Motor neuron (in vitro differentiated cells): ENCODE measurements at regions not wholly inside any gene's neighbourhood (a gene's known extent, or its start where the extent isn't known, plus 50 kb on each side); places are given as distances from the start of the nearest gene placed in this dataset.
"Not testable (repeated sequence)": the region's sequence is repeated elsewhere in the genome, so short reads cannot be mapped to it uniquely, and the experiment has no call there.

Source experiments
- ATAC-seq, 8 experiments: fragments of 200-7000 bp; cut with Tn5 transposase; replicated peaks in 6 of 8; 2 replicates each; pipeline ENCODE4 v1.8.0; 2021; ENCODE audit warnings: mild to moderate bottlenecking in 8 of 8, moderate library complexity in 8 of 8
- H3K27ac ChIP-seq, 2 donors: fragments of 250-450 bp; sonication (Bioruptor Pico); 2 replicates each; pipeline ENCODE4 v1.9.0; 2021; ENCODE audit warnings: antibody characterized with exemption in 2 of 2, mild to moderate bottlenecking in 2 of 2, moderate library complexity in 1 of 2
- H3K4me1 ChIP-seq, 2 donors: fragments of 250-450 bp; sonication (Bioruptor Pico); replicated peaks in 1 of 2; 2 replicates each; pipeline ENCODE4 v1.6.1; 2021; ENCODE audit warnings: antibody characterized with exemption in 2 of 2, mild to moderate bottlenecking in 2 of 2, moderate library complexity in 1 of 2
- H3K4me3 ChIP-seq, 5 donors: fragments of 250-450 bp; sonication (Bioruptor Pico); 2 replicates each; pipeline ENCODE4 v1.9.0; 2021; ENCODE audit warnings: antibody characterized with exemption in 5 of 5, mild to moderate bottlenecking in 5 of 5, moderate library complexity in 4 of 5
- WGBS, 10 experiments: fragments of 450-650 bp; shearing (Covaris generic); methylation state at CpG; one replicate each; pipeline ENCODE4 v1.0.0; 2022; 5-methylcytosine and 5-hydroxymethylcytosine counted together
- in situ Hi-C, 9 experiments: fragments of 400-800 bp; cut with MboI; loops; one replicate each; pipeline ENCODE4 v1.15.0; 2021; ENCODE audit warnings: low sequenced_read_pairs in 9 of 9, low pct_unique_long_range_greater_than_20kb in 2 of 9; ENCODE audit not compliant: unreplicated experiment in 9 of 9

DNA sequence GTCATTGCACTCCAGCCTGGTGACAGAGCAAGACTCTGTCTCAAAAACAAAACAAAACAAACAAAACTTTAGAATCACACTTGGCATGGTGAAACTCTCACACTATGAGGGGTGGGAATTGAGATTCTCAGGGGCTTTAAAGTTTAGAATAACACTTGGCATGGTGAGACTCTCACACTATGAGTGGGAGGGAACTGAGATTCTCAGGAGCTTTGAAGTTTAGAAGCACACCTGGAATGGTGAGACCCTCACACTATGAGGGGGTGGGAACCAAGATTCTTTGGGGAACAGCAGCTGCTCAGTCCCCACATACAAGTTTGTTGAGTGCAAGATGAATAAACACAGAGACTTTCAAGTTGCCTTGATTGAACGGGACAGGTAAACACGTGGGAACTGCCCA lies 149.4 kb downstream of the HSD17B3 start:
- Histone ChIP-seq H3K4me1 (peaks cover 18 to 21% of the 10 kb centered on the region in 2 donors), H3K4me3 (no peak overlapping the region), H3K27ac (no peak overlapping the region)
- in situ Hi-C loops = no loop called here
- no peak for ATAC-seq
- WGBS, 10 experiments = 67 to 95% (median 81%) methylated on average over 1 to 2 of the region's 2 CpGs; no CpG with 5 or more reads in 6 of the 10 experiments

DNA sequence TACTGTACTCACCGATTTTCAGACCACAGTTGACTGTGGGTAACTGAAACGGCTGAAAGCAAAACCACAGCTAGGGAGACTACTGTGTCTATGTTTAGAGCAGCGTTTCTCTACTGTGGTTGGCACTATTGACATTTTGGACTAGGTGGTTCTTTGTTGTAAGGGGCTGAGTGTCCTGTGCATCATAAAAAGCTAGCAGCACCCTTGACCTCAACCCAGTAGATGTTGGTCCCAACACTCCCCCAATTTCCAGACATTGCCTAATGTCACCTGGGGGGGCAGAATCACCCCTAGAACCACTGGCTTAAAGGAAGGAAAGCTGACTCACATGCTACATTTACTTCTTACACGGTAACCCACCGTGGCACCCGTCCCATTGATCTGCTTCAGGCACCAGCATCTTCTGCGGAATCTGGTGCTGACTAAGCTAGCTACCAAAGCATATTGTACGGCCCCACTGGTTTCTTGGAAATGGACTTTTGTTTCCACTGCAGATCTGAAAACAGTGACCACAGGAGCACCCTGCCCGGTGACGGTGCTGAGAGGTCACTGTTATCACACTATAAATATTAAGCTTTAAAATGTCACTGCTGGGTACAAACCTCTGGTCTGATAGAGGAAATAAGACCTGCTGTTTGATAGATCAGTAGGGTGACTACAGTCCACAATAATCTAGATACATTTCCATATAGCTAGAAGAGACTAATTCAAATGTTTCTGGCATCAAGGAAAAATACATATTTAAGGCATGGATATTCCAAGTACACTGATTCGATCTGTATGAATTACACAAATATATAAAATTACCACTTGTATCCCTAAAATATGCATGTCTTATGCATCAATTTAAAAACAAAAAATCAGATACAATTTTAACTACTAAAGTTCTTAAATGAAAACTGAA lies 151.4 kb downstream of the HSD17B3 start:
- 19 to 100% (median 75%) methylated on average over 2 to 11 of the region's 11 CpGs; no CpG with 5 or more reads in 1 of the 10 experiments for WGBS, 10 experiments
- Histone ChIP-seq H3K4me3 (no peak overlapping the region), H3K27ac (no peak overlapping the region), H3K4me1 (peaks cover 2 to 8% of the 10 kb centered on the region in 2 donors)
- in situ Hi-C loops = no loop called here
- peak in 3 of 8 experiments; percentile 53 to 94 (median 58) for ATAC-seq

DNA sequence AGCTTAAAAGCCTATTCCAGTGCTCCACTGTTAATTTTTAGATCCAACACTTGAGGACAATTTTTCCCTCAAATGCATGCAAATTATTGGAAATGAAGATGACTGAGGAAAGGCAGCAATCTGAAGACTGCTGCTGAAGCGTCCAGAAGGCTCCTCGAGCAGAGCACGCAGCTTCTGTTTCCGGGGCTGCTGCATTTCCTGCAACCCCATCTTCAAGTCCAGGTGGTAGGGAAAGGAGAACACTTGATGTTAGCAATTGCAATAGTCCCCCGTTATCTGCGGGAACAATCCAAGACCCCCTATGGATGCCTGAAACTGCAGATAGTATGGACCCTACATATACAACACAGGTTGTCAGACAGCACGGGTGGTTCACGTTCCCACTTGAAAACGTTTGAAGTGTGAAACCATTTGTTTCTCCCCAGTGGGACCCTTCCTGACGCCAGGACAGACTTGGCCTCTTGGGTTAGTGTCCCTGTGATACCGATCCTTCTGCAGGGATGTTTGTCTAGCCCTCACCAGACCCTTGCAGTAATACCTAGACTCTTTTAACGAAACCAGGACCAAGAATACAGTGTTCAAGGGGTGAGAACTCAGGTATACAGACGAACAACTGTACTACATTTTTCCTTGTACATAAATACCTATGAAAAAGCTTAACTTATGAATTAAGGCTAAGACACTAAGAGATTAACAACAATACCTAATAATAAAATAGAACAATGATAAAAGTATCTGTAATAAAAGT lies 152.3 kb downstream of the HSD17B3 start:
- H3K4me1 ChIP-seq = peaks cover 2 to 8% of the 10 kb centered on the region in 2 donors
- no peak overlapping the region for H3K4me3 ChIP-seq
- ATAC-seq = no peak
- in situ Hi-C loops = no loop called here
- H3K27ac ChIP-seq = no peak overlapping the region
- 30 to 100% (median 90%) methylated on average over 1 to 11 of the region's 13 CpGs for WGBS, 10 experiments

DNA sequence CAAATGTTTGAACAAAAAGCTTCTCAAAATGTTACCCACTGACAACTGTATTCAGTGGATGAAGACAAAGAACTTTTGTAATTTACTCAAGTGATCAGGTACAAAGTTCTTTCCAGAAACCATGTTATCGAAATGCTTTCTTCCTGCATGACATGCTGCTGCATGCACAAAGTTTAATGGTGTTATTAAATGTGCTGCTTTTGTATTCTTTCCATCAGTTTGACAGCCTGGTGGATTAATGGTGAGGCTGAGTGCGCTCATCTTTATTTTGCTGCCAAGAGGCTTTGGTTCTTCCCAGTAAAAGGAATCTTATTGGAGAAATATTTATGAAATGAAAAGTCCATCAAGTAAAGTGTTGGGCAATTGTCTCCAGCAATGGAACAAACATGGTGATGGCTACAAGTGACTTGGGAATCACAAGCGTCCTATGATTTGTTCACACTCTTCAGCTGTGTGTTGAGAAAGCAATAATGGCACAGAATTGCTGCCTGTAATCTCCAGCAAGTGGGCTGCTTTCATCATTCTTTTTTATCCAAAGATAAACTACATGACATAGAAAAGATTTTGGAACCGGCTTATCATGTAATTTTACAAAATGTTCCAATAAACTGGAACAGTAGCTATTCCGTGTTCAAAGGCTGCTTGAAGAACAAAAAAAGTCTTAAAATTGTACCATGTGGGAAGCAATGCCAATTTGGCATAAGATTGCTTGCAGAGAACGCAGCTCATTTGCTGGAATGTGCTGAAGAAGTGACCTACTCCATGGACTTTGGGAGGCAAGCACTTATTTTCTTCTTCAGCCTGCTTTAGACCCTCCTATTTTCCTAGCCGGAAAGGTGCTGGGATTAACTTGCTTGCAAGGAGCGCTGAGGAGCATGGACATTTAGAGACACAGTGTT lies 153.1 kb downstream of the HSD17B3 start:
- Histone ChIP-seq H3K27ac (no peak overlapping the region), H3K4me3 (no peak overlapping the region), H3K4me1 (peaks cover 8 to 11% of the 10 kb centered on the region in 2 donors)
- WGBS, 10 experiments = 29 to 96% (median 80%) methylated on average over 2 to 8 of the region's 8 CpGs
- peak in 4 of 8 experiments; percentile 19 to 58 (median 39) for ATAC-seq
- in situ Hi-C loops = no loop called here

- H3K4me3 ChIP-seq, in situ Hi-C loops, H3K27ac ChIP-seq, ATAC-seq: not testable (repeated sequence)
- WGBS, 10 experiments = 60 to 100% (median 81%) methylated on average over 1 to 8 of the region's 11 CpGs; no CpG with 5 or more reads in 4 of the 10 experiments
- H3K4me1 ChIP-seq = peaks cover 17 to 21% of the 10 kb centered on the region in 2 donors
Observed at GRCh38 chr9:96147029-96147428, 154.9 kb downstream of the HSD17B3 start.

DNA sequence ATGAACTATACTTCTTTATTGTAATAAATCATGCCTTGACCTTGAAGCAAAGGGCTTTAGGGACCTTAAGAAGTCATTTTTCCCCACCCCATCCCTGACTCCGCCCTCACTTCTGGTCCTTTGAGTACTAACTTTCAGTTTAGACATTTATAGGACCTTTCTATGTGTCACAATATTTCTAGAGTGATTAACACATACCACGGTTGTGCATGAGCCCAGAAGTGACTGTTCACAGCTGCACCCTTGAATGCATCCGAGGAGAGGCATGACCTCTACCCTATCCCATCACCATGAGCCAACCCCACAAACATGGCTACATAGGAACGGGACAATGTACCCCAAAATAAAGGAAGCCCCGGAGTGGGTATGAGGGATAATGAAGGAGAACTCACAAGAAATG lies 160.3 kb downstream of the HSD17B3 start:
- Histone ChIP-seq H3K27ac (no peak overlapping the region), H3K4me3 (no peak overlapping the region), H3K4me1 (peaks cover 40 to 61% of the 10 kb centered on the region in 2 donors)
- 33 to 100% (median 78%) methylated on average over 1 to 4 of the region's 5 CpGs; no CpG with 5 or more reads in 2 of the 10 experiments for WGBS, 10 experiments
- no peak for ATAC-seq
- in situ Hi-C loops = no loop called here

GRCh38 chr9:96141128-96141474 lies 160.9 kb downstream of the HSD17B3 start:
- in situ Hi-C loops = no loop called here
- no peak for ATAC-seq
- H3K4me3 ChIP-seq = no peak overlapping the region
- peaks cover 44 to 66% of the 10 kb centered on the region in 2 donors for H3K4me1 ChIP-seq
- H3K27ac ChIP-seq = no peak overlapping the region
- 47 to 100% (median 71%) methylated on average over 1 to 9 of the region's 11 CpGs for WGBS, 10 experiments

DNA sequence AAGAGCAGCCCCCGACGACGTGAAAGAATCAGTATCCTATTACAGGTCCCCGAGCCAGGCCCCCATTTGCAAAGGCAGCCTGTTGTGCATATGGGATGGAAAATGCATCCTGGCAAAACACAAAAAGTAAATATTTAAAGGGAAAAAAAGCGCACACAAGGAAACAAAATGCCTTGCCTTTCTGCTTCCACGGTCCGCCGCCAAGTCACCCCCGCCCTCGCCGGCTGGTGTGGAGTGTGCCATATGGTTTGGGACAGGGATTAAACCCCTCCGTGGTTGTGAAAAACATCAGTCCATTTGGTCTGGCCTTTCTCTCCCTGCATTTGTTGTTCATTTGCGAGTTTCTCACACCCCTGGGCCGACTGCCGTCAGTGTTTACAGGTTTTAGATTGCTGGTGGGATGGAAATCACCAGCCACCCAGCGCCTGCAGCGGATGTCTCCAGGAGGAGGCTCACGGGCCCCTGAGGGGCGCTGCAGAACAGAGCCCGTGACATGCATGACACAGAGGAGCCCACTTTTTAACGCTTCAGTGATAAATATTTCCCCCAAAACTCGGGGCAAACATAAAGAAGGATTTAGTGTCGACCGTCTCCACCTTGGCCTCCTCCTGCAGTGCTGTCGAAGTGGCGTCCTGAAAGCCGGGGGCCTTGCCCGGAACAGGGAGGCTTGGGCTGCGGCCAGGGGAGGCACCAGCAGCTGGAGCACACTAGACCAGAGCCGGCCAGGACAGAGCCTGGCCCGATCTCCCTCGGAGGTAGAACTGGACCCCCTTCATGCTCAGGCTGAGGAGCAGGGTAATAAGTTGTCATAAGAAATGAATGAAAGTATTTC lies 161.5 kb downstream of the HSD17B3 start:
- ATAC-seq = peak; percentile 2 to 65 (median 42)
- Histone ChIP-seq H3K27ac (peak overlapping the region in 1 of 2 donors; percentile 70), H3K4me3 (no peak overlapping the region), H3K4me1 (peaks cover 44 to 66% of the 10 kb centered on the region in 2 donors)
- 2 to 80% (median 36%) methylated on average over 1 to 15 of the region's 32 CpGs for WGBS, 10 experiments
- in situ Hi-C loops = no loop called here

DNA sequence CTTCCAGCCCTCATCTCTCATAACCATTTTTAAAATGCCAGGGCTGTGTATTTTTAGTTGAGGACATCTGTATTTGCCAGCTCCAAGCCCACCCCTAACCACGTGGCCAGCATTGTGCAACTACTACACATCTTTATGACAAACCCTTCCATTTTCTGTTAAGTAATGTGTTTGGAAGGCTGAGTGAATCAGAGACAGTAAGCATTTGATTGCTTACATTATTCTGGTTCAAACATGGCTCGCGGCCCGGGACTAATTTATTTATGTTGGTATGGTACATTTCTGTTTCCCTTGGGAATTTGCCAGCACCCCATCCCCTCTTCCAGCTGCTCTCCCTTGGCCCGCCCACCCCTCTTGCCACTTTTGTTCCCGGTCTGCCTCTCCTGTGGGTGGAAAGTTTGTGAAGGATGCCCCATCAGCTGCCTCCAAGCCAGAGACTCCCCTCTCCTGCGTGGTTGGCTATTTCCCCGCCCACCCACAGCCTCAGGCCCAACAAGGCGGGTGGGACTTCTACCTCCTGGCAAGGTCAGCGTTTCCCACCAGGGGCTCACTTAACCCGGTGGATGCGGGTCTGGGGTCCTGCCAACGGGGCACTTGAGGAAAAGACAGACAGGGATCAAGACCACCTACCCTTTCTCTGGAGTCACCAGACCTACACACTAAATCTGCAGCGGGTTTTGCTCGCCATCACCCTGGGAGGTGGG lies 162.2 kb downstream of the HSD17B3 start:
- Histone ChIP-seq H3K27ac (peak overlapping the region in 1 of 2 donors; percentile 70), H3K4me3 (no peak overlapping the region), H3K4me1 (peaks cover 44 to 66% of the 10 kb centered on the region in 2 donors)
- 0 to 54% (median 30%) methylated on average over 1 to 5 of the region's 15 CpGs; no CpG with 5 or more reads in 6 of the 10 experiments for WGBS, 10 experiments
- in situ Hi-C loops = no loop called here
- peak; percentile 16 to 74 (median 44) for ATAC-seq

DNA sequence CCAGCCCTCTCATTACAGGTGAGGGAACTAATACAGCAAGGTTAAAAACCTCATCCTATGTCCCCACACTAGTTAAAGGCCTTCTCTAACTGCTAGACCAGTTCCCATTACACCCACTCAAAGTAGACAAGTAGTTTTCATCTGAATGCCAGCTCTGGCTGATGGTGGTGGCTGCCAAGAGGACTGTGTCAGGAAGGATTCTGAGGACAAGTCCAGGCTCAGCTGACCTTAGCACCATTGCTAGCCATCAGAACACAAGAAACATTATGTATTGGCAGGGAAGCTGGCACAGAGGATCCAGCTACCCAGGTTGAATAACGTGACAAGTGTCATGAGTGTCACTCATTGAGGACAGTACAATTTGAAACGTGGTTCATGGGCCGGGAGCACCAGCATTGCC lies 163.4 kb downstream of the HSD17B3 start:
- Histone ChIP-seq H3K27ac (no peak overlapping the region), H3K4me1 (peaks cover 39 to 58% of the 10 kb centered on the region in 2 donors), H3K4me3 (no peak overlapping the region)
- ATAC-seq = no peak
- 67 to 100% (median 96%) methylated on average over 1 to 3 of the region's 3 CpGs; no CpG with 5 or more reads in 5 of the 10 experiments for WGBS, 10 experiments
- in situ Hi-C loops = no loop called here

GRCh38 chr9:96137671-96138429 lies 164.1 kb downstream of the HSD17B3 start:
- Histone ChIP-seq H3K4me3 (no peak overlapping the region), H3K4me1 (peaks cover 36 to 50% of the 10 kb centered on the region in 2 donors), H3K27ac (peak overlapping the region; percentile 55 to 60)
- peak; percentile 4 to 72 (median 52) for ATAC-seq
- WGBS, 10 experiments = 20 to 92% (median 34%) methylated on average over 1 to 3 of the region's 6 CpGs; no CpG with 5 or more reads in 6 of the 10 experiments
- in situ Hi-C loops = no loop called here
